GM12891 (cell line): ENCODE measurements at regions not wholly inside any gene's neighbourhood (a gene's known extent, or its start where the extent isn't known, plus 50 kb on each side); places are given as distances from the start of the nearest gene placed in this dataset.
A peak's percentile ranks its signal among the peaks of the same experiment; 100 is the strongest.
"Not testable (repeated sequence)": the region's sequence is repeated elsewhere in the genome, so short reads cannot be mapped to it uniquely, and the experiment has no call there.

Experiments used
- DNase-seq: peaks from one replicate; pipeline ENCODE4 v3.0.0; 2011; ENCODE audit warnings: low spot score; ENCODE audit not compliant: insufficient read length
- FAIRE-seq: peaks from 2 replicates; lab custom pipeline; 2011; peaks lifted over from hg19 to GRCh38; lab: Jason Lieb, UNC
- PAX5 ChIP-seq: IDR thresholded peaks from 2 replicates; pipeline ENCODE4 v1.6.1; 2011; ENCODE audit warnings: low read length, moderate library complexity, mild to moderate bottlenecking; ENCODE audit not compliant: insufficient read depth, severe bottlenecking
- POLR2A ChIP-seq: IDR thresholded peaks from 2 replicates; pipeline ENCODE4 v1.6.1; 2011; ENCODE audit warnings: low read depth, low read length, control low read depth
- POLR2AphosphoS5 ChIP-seq: IDR thresholded peaks from 2 replicates; pipeline ENCODE4 v1.6.1; 2011; ENCODE audit warnings: low read depth, low read length, control low read depth
- POU2F2 ChIP-seq: IDR thresholded peaks from 2 replicates; pipeline ENCODE4 v1.6.1; 2011; ENCODE audit warnings: low read depth, mild to moderate bottlenecking, control low read depth, low read length, moderate library complexity
- SPI1 ChIP-seq: IDR thresholded peaks from 2 replicates; pipeline ENCODE4 v1.6.1; 2011; ENCODE audit warnings: low read depth, low read length, control low read depth
- TAF1 ChIP-seq: IDR thresholded peaks from 2 replicates; pipeline ENCODE4 v1.6.1; 2011; ENCODE audit warnings: low read depth, low read length, control low read depth

GRCh38 chr18:39162013-39162827, 1596.6 kb upstream of the CELF4 start:
- DNase-seq (no peak), FAIRE-seq (no peak)
- TF ChIP-seq SPI1 (no peak), POLR2A (no peak), PAX5 (no peak), POU2F2 (no peak), TAF1 (no peak), POLR2AphosphoS5 (no peak)

- no peak for FAIRE-seq
Measured at GRCh38 chr18:39149211-39149806, 1583.7 kb upstream of the CELF4 start.

GRCh38 chr18:39134255-39134654, 1568.7 kb upstream of the CELF4 start:
- DNase-seq (no peak), FAIRE-seq (no peak)
- TF ChIP-seq TAF1 (no peak), PAX5 (no peak), POU2F2 (no peak), POLR2A (no peak), SPI1 (no peak)

More at GRCh38 chr18:39149211-39149806, 1583.7 kb upstream of the CELF4 start:
- TF ChIP-seq POLR2A (no peak), SPI1 (no peak), PAX5 (no peak), POLR2AphosphoS5 (no peak), POU2F2 (no peak)
- no peak for DNase-seq

GRCh38 chr18:39127538-39127937, 1561.9 kb upstream of the CELF4 start:
- DNase-seq, FAIRE-seq: not testable (repeated sequence)
- peak; percentile 59 for TF ChIP-seq SPI1

GRCh38 chr18:39113790-39114189, 1548.2 kb upstream of the CELF4 start:
- no peak for TF ChIP-seq SPI1
- FAIRE-seq (no peak), DNase-seq (no peak)

- no peak for DNase-seq
- FAIRE-seq: no peak
- TF ChIP-seq PAX5 (no peak), SPI1 (no peak), POU2F2 (no peak), TAF1 (no peak), POLR2A (no peak), POLR2AphosphoS5 (no peak)
Measured at GRCh38 chr18:39105104-39105503, 1539.5 kb upstream of the CELF4 start.

- no peak for FAIRE-seq
Measured at GRCh38 chr18:39072970-39073369, 1507.4 kb upstream of the CELF4 start.

GRCh38 chr18:39062426-39062825, 1496.8 kb upstream of the CELF4 start:
- no peak for TF ChIP-seq TAF1
- TF ChIP-seq POU2F2: no peak
- TF ChIP-seq SPI1: no peak
- TF ChIP-seq POLR2AphosphoS5: no peak
- no peak for TF ChIP-seq POLR2A
- TF ChIP-seq PAX5: no peak
- no peak for DNase-seq
- FAIRE-seq: no peak

More at GRCh38 chr18:39072970-39073369, 1507.4 kb upstream of the CELF4 start:
- no peak for TF ChIP-seq POU2F2
- TF ChIP-seq SPI1: no peak
- TF ChIP-seq PAX5: no peak
- TF ChIP-seq POLR2AphosphoS5: no peak
- no peak for DNase-seq

- TF ChIP-seq POU2F2 (no peak), PAX5 (no peak), SPI1 (no peak), TAF1 (no peak), POLR2A (no peak), POLR2AphosphoS5 (no peak)
- DNase-seq: no peak
- FAIRE-seq: no peak
Measured at GRCh38 chr18:39058386-39059000, 1492.9 kb upstream of the CELF4 start.

GRCh38 chr18:39057423-39058064, 1491.9 kb upstream of the CELF4 start:
- no peak for TF ChIP-seq POLR2AphosphoS5
- no peak for TF ChIP-seq SPI1
- TF ChIP-seq TAF1: no peak
- TF ChIP-seq POLR2A: no peak
- no peak for TF ChIP-seq POU2F2
- TF ChIP-seq PAX5: no peak
- no peak for FAIRE-seq
- no peak for DNase-seq
